ENCODE measurements at regions not wholly inside any gene's neighbourhood (a gene's known extent, or its start where the extent isn't known, plus 50 kb on each side); places are given as distances from the start of the nearest gene placed in this dataset.

DNA sequence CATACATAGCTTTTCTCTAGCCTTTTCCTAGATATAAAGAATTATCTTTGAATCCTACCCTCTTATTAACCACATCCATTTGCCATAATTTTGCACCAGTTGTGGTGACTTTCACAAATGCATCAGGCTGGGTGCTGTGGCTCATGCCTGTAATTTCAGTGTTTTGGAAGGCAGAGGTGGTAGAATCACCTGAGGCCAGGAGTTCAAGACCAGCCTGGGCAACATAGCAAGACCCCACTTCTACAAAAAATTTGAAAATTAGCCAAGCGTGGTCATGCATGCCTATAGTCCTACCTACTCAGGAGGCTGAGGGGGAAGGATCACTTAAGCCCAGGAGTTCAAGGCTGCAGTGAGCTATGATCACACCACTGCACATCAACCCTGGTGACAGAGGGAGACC lies 672.4 kb upstream of the CHAC2 start:
- TF ChIP-seq, protein P1, sequence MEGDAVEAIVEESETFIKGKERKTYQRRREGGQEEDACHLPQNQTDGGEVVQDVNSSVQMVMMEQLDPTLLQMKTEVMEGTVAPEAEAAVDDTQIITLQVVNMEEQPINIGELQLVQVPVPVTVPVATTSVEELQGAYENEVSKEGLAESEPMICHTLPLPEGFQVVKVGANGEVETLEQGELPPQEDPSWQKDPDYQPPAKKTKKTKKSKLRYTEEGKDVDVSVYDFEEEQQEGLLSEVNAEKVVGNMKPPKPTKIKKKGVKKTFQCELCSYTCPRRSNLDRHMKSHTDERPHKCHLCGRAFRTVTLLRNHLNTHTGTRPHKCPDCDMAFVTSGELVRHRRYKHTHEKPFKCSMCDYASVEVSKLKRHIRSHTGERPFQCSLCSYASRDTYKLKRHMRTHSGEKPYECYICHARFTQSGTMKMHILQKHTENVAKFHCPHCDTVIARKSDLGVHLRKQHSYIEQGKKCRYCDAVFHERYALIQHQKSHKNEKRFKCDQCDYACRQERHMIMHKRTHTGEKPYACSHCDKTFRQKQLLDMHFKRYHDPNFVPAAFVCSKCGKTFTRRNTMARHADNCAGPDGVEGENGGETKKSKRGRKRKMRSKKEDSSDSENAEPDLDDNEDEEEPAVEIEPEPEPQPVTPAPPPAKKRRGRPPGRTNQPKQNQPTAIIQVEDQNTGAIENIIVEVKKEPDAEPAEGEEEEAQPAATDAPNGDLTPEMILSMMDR (IDR thresholded peaks at IDR 0.05; ENCODE audit: insufficient read depth, low read length, poor library complexity, severe bottlenecking), result no peak
- no peak for TF ChIP-seq EZH2phosphoT487 (conservative IDR thresholded peaks at IDR 0.05; ENCODE audit: low read length)

Data from SU-DHL-6 (cell line).